RWPE2 (cell line): ENCODE measurements at regions not wholly inside any gene's neighbourhood (a gene's known extent, or its start where the extent isn't known, plus 50 kb on each side); places are given as distances from the start of the nearest gene placed in this dataset.

Experiments used
- ATAC-seq: fragments of 200-7000 bp; cut with Tn5 transposase; 3 replicates; pipeline ENCODE4 v1.9.1; 2021; ENCODE audit warnings: low read depth
- DNase-seq: peaks from one replicate; pipeline ENCODE4 v3.0.0-alpha.2; 2020; ENCODE audit warnings: low spot score
- H3K27ac ChIP-seq: fragments of 450-650 bp; 2 replicates; pipeline ENCODE4 v1.5.1; 2017; ENCODE audit warnings: mild to moderate bottlenecking; ENCODE audit not compliant: poor library complexity, severe bottlenecking
- H3K27me3 ChIP-seq: fragments of 250-450 bp; sonication (Bioruptor Pico); 2 replicates; pipeline ENCODE4 v1.5.1; 2021; ENCODE audit warnings: mild to moderate bottlenecking, moderate library complexity; ENCODE audit not compliant: insufficient read depth, poor library complexity, severe bottlenecking
- H3K36me3 ChIP-seq: fragments of 250-450 bp; sonication (Bioruptor Pico); 2 replicates; pipeline ENCODE4 v1.5.1; 2020; ENCODE audit warnings: low read depth, mild to moderate bottlenecking, moderate library complexity
- H3K4me1 ChIP-seq: fragments of 250-450 bp; sonication (Bioruptor Pico); 2 replicates; pipeline ENCODE4 v1.5.1; 2021; ENCODE audit warnings: mild to moderate bottlenecking, moderate library complexity; ENCODE audit not compliant: insufficient read depth, poor library complexity, severe bottlenecking
- H3K4me3 ChIP-seq: fragments of 250-450 bp; sonication (Bioruptor Pico); 2 replicates; pipeline ENCODE4 v1.5.1; 2021; ENCODE audit warnings: mild to moderate bottlenecking, moderate library complexity; ENCODE audit not compliant: severe bottlenecking
- H3K9me3 ChIP-seq: fragments of 250-450 bp; sonication (Bioruptor Pico); 2 replicates; pipeline ENCODE4 v1.5.1; 2021; ENCODE audit warnings: mild to moderate bottlenecking, moderate library complexity; ENCODE audit not compliant: severe bottlenecking
- CTCF ChIP-seq: fragments of 450-650 bp; IDR thresholded peaks from one replicate; pipeline ENCODE4 v1.5.1; 2017; ENCODE audit warnings: mild to moderate bottlenecking, moderate library complexity; ENCODE audit not compliant: poor library complexity, severe bottlenecking

- Histone ChIP-seq H3K9me3 (no peaks in the 10 kb centered on the region), H3K4me1 (no peaks in the 10 kb centered on the region), H3K36me3 (no peaks in the 10 kb centered on the region), H3K27ac (no peak overlapping the region), H3K27me3 (no peaks in the 10 kb centered on the region), H3K4me3 (no peak overlapping the region)
- DNase-seq: no peak
- TF ChIP-seq CTCF: no peak
- no peak for ATAC-seq
These were observed 206.2 kb upstream of the MYLIP start for GRCh38 chr6:15922510-15923250.

GRCh38 chr6:15921243-15921642 is 207.6 kb upstream of the MYLIP start:
- Histone ChIP-seq H3K36me3 (no peaks in the 10 kb centered on the region), H3K4me3 (no peak overlapping the region), H3K4me1 (no peaks in the 10 kb centered on the region), H3K27ac (no peak overlapping the region), H3K9me3 (no peaks in the 10 kb centered on the region), H3K27me3 (no peaks in the 10 kb centered on the region)
- DNase-seq: no peak
- TF ChIP-seq CTCF: no peak
- no peak for ATAC-seq

- no peak for ATAC-seq
- no peak for DNase-seq
- Histone ChIP-seq H3K9me3 (no peaks in the 10 kb centered on the region), H3K36me3 (no peaks in the 10 kb centered on the region), H3K27me3 (no peaks in the 10 kb centered on the region), H3K4me1 (no peaks in the 10 kb centered on the region), H3K4me3 (no peak overlapping the region), H3K27ac (no peak overlapping the region)
- no peak for TF ChIP-seq CTCF
These were observed 212.3 kb upstream of the MYLIP start for GRCh38 chr6:15916581-15916980.

- Histone ChIP-seq H3K36me3 (no peaks in the 10 kb centered on the region), H3K9me3 (no peaks in the 10 kb centered on the region), H3K27me3 (no peaks in the 10 kb centered on the region), H3K27ac (no peak overlapping the region), H3K4me3 (no peak overlapping the region), H3K4me1 (no peaks in the 10 kb centered on the region)
- DNase-seq: no peak
- TF ChIP-seq CTCF: no peak
- no peak for ATAC-seq
These were observed 213.2 kb upstream of the MYLIP start for GRCh38 chr6:15915508-15916178.

- ATAC-seq: no peak
- no peaks in the 10 kb centered on the region for H3K27me3 ChIP-seq
These were observed 214.3 kb upstream of the MYLIP start for GRCh38 chr6:15914553-15914952.

More at GRCh38 chr6:15914553-15914952, 214.3 kb upstream of the MYLIP start:
- no peak overlapping the region for H3K27ac ChIP-seq
- no peaks in the 10 kb centered on the region for H3K36me3 ChIP-seq
- no peaks in the 10 kb centered on the region for H3K9me3 ChIP-seq
- no peak for TF ChIP-seq CTCF
- H3K4me3 ChIP-seq: no peak overlapping the region
- DNase-seq: no peak
- no peaks in the 10 kb centered on the region for H3K4me1 ChIP-seq
